ENCODE measurements at regions not wholly inside any gene's neighbourhood (a gene's known extent, or its start where the extent isn't known, plus 50 kb on each side); places are given as distances from the start of the nearest gene placed in this dataset.
"Not testable (repeated sequence)": the region's sequence is repeated elsewhere in the genome, so short reads cannot be mapped to it uniquely, and the experiment has no call there.

- no peak for DNase-seq (ENCODE audit: low read depth in 2 of 2)
Observed at GRCh38 chr14:82562881-82563280, 1029.2 kb upstream of the SEL1L start.

DNA sequence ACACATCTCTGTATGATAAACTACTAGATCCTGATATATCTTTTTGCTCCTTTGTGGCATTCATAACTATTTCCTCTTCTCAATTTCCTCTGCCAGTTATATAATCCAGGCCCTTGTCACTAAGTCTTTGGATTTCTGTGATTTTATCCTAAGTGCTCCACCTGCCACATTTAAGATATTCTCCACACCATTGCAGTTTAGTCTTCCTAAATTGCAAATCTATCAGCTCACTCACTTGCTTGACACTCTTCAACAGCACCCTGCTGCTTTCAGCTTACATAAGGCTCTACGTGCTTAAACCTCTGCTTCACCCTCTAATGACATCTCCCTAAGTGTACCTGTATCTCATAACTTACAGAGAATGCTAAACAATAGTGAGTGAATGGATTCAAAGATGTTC, 1032.2 kb upstream of the SEL1L start:
- DNase-seq (ENCODE audit: low read depth in 2 of 2): no peak

- DNase-seq (ENCODE audit: low read depth in 2 of 2): no peak
Observed at GRCh38 chr14:82587226-82587625, 1053.6 kb upstream of the SEL1L start.

- DNase-seq (ENCODE audit: low read depth in 2 of 2): no peak
Observed at GRCh38 chr14:82595466-82595865, 1061.8 kb upstream of the SEL1L start.

GRCh38 chr14:82602794-82603193, 1069.1 kb upstream of the SEL1L start:
- no peak for DNase-seq (ENCODE audit: low read depth in 2 of 2)

DNA sequence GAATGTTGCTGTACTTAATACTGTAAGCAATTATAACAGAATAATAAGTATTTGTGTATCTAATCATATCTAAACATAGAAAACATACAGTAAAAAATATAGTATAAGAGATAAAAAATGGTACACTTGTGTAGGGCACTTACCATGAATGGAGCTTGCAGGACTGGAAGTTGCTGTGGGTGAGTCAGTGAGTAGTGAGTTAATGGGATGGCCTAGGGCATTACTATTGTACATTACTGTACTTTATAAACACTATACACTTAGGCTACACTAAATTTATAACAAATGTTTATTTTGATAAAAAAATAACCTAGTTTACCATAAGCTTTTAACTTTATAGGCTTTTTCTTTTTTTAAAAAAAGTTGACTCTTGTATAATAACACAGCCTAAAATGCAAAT, 1071.2 kb upstream of the SEL1L start:
- DNase-seq (ENCODE audit: low read depth in 2 of 2): no peak

DNA sequence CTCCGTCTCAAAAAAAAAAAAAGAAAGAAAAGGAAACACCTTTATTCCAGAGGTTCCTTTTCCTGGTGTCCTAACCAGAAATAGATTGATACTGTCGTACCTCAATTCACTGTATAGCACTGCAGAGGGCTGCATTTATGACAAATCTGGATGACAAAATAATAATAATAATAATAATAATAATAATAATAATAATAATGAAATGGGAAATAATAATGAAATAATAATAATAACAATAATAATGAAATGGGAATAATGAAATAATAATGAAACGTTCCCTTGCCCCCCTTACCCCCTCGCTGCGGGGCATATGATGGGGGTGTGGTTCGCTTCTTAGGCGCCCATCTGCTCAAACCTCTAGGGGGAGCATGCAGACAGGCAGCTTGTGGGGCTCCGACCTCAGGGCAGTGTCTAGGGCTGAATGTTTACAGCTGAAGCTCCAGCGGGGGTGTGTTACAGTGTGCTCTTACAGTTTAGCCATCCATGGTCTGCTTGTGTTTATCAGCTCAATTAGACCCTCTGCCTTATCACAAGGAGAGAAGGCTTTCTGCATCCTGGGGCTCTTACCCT, 1088.3 kb upstream of the SEL1L start:
- DNase-seq (ENCODE audit: low read depth in 2 of 2): no peak

GRCh38 chr14:82626156-82627066, 1092.8 kb upstream of the SEL1L start:
- DNase-seq (ENCODE audit: low read depth in 2 of 2): no peak

GRCh38 chr14:82635915-82636314, 1102.3 kb upstream of the SEL1L start:
- no peak for DNase-seq (ENCODE audit: low read depth in 2 of 2)

- DNase-seq (ENCODE audit: low read depth in 2 of 2): no peak
Observed at GRCh38 chr14:82636426-82636825, 1102.8 kb upstream of the SEL1L start.

- DNase-seq (ENCODE audit: low read depth in 2 of 2): no peak
Observed at GRCh38 chr14:82641050-82641540, 1107.4 kb upstream of the SEL1L start.

GRCh38 chr14:82642425-82642824, 1108.8 kb upstream of the SEL1L start:
- DNase-seq (ENCODE audit: low read depth in 2 of 2): no peak

GRCh38 chr14:82647088-82647810, 1113.6 kb upstream of the SEL1L start:
- DNase-seq (ENCODE audit: low read depth in 2 of 2): no peak

DNA sequence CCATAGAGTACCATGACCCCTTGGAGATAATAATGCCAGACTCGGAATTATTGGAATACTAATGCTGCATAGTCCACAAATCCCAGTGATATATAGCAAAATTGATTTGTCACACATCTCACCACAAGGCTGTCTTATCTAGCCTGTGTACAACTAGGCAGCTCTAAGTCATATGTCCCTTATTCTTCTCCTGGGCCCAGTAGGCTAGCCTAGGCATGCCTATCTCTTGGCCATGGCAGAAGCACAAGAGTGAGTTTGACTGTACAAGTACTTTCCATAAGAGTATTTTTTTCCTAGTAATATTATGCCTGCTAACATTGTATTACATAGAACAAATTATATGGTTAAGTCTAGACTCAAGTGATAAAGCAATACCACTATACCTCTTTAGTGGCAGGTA, 1122.1 kb upstream of the SEL1L start:
- no peak for DNase-seq (ENCODE audit: low read depth in 2 of 2)

DNA sequence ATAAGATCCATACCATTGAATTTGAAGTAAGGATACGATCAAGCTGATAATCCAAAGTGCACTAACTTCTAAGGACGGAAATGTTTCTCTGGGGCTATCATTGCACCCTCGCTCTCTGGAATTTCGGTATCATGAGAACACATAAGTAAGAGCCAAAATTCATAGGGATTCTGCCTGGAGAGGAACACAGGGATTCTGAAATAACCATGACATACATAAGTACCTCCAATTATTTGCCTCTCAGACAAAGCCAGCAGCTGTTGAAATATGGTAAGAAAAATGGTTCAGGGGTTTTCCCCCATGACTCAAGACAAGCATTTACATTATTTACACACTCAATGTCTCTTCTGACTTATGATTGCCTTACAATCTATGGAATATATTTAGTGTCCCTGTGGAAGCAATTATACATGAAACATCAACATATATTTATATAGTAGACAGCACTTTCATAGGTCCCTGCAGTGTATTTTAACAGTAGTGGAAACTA, 1123.6 kb upstream of the SEL1L start:
- DNase-seq (ENCODE audit: low read depth in 2 of 2): no peak

- DNase-seq (ENCODE audit: low read depth in 2 of 2): no peak
Observed at GRCh38 chr14:82661258-82661657, 1127.6 kb upstream of the SEL1L start.

- no peak for DNase-seq (ENCODE audit: low read depth in 2 of 2)
Observed at GRCh38 chr14:82667006-82667405, 1133.4 kb upstream of the SEL1L start.

DNA sequence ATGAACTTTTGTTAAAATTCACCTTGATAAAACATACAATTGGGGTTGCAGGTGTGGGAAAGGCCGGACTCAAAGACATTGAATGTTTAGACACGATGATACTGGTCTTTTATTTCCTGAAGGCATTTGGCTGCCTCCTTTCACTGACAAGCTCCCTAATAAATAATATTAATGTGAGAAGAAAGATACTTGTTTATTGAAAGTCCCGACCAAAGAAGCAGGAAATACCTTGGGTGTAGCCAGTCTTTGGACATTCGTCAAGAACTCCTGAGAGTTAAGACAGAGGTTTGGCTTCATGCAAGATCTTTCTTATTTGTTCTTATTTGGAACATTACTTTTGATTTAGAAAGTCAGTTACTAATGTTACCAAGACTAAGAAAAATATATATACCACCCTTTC, 1133.8 kb upstream of the SEL1L start:
- no peak for DNase-seq (ENCODE audit: low read depth in 2 of 2)

- DNase-seq (ENCODE audit: low read depth in 2 of 2): no peak
Observed at GRCh38 chr14:82676403-82676802, 1142.8 kb upstream of the SEL1L start.

GRCh38 chr14:82689948-82690347, 1156.3 kb upstream of the SEL1L start:
- DNase-seq (ENCODE audit: low read depth in 2 of 2): no peak

DNA sequence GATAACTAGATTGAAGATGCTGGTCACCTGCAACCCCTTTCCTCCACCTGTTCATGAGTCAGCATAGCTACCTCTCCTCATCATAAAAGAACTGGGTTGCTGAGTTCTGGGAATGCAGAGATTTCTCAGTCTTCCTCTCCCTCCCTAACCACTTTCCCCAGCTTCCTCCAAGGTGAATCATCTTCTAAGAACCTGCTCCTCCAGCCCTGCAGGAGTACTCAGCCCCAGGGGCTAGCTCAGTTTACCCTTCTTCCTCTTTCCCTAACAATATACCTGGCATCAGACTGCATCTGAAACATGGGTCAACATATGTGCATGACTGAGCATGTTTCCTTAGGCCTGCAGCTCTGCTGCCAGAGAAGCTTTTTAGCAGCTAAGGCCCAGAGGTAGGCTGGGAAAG, 1157.5 kb upstream of the SEL1L start:
- not testable (repeated sequence) for DNase-seq (ENCODE audit: low read depth in 2 of 2)

GRCh38 chr14:82694820-82695219, 1161.2 kb upstream of the SEL1L start:
- no peak for DNase-seq (ENCODE audit: low read depth in 2 of 2)

Data from stimulated activated CD4-positive, alpha-beta T cell treated with anti-CD3 and anti-CD28 coated beads, Interleukin-1b, Interleukin-23, amount 100 ng/mL, for 4 hours (primary cell).